WERI-Rb-1 (cell line): ENCODE measurements at regions not wholly inside any gene's neighbourhood (a gene's known extent, or its start where the extent isn't known, plus 50 kb on each side); places are given as distances from the start of the nearest gene placed in this dataset.
"Not testable (repeated sequence)": the region's sequence is repeated elsewhere in the genome, so short reads cannot be mapped to it uniquely, and the experiment has no call there.

Experiments
- DNase-seq: peaks from one replicate; pipeline ENCODE4 v3.0.0-alpha.2; 2020
- H3K27ac ChIP-seq: fragments of 250-450 bp; sonication (Bioruptor Pico); 2 replicates; pipeline ENCODE4 v1.5.1; 2020; ENCODE audit warnings: mild to moderate bottlenecking, moderate library complexity
- H3K27me3 ChIP-seq: fragments of 250-450 bp; sonication (Bioruptor Pico); 2 replicates; pipeline ENCODE4 v1.5.1; 2021; ENCODE audit warnings: mild to moderate bottlenecking, low read depth, moderate library complexity; ENCODE audit not compliant: insufficient read depth, severe bottlenecking
- H3K36me3 ChIP-seq: fragments of 250-450 bp; sonication (Bioruptor Pico); 2 replicates; pipeline ENCODE4 v1.5.1; 2020; ENCODE audit warnings: mild to moderate bottlenecking, moderate library complexity
- H3K4me3 ChIP-seq: 2 replicates; pipeline ENCODE4 v1.5.1; 2011; ENCODE audit warnings: low read depth, mild to moderate bottlenecking, control low read depth, low read length
- H3K9me3 ChIP-seq: fragments of 250-450 bp; sonication (Bioruptor Pico); 2 replicates; pipeline ENCODE4 v1.5.1; 2021; ENCODE audit warnings: mild to moderate bottlenecking, moderate library complexity; ENCODE audit not compliant: severe bottlenecking
- CTCF ChIP-seq: IDR thresholded peaks from 2 replicates; pipeline ENCODE4 v1.5.1; 2011; ENCODE audit warnings: low read depth, mild to moderate bottlenecking, control low read depth, inconsistent platforms, low read length

GRCh38 chr12:116666305-116666673 is 71.6 kb downstream of the SPRING1 start:
- H3K4me3 ChIP-seq, result no peak overlapping the region
- H3K36me3 ChIP-seq, result no peaks in the 10 kb centered on the region
- no peak for DNase-seq
- H3K9me3 ChIP-seq, result no peaks in the 10 kb centered on the region
- TF ChIP-seq CTCF, result no peak
- no peaks in the 10 kb centered on the region for H3K27me3 ChIP-seq
- H3K27ac ChIP-seq, result no peak overlapping the region

GRCh38 chr12:116665666-116666304 is 72.1 kb downstream of the SPRING1 start:
- no peak for TF ChIP-seq CTCF
- Histone ChIP-seq H3K27ac (no peak overlapping the region), H3K4me3 (no peak overlapping the region), H3K9me3 (no peaks in the 10 kb centered on the region), H3K27me3 (no peaks in the 10 kb centered on the region), H3K36me3 (no peaks in the 10 kb centered on the region)
- no peak for DNase-seq

DNA sequence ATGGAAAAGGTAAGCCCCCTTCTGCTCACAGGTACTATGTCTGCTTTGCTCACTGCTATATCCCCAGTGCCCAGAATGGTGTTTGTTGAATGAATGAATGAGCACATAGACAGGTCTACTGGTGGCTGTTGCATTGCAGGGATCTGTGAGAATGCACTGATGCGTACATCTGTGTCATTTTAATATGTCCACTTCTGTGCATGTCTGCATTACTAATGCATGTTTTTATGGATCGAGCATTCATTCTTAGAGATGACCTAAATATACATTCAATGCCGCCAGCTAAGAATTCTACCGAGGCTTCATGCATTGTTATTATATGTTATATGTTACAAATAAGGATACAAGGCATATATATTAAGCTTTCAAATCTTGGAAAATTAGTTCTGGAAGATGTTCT is 73.8 kb downstream of the SPRING1 start:
- TF ChIP-seq CTCF, result no peak
- no peaks in the 10 kb centered on the region for H3K36me3 ChIP-seq
- H3K27ac ChIP-seq, result no peak overlapping the region
- H3K27me3 ChIP-seq, result no peaks in the 10 kb centered on the region
- no peak for DNase-seq
- H3K4me3 ChIP-seq, result no peak overlapping the region
- no peaks in the 10 kb centered on the region for H3K9me3 ChIP-seq

DNA sequence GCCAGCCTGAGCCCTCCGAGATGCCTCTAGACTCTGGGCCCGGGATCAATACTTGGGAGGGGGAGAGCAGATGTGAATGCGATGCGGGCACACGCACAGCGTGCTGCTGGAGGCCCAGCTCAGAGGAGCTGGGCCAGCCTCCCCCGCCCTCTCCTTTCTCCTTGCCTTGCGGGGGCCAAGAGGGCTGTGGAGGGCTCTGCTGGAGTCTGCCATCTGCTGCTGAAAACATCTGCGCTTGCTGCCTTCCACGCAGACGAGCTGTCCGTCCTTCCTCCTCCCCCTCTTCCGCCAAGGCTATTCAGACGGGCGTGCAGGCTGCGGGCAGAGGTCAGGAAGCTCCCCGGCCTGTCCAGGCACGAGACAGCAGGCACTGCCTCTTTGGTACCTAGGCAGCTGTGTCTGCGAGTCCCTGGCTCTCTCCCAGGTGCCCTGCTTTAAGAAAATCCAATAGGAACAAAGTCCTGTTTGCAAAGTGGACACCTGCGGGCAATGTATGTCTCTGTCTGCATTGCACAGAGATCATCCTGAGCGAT is 75.2 kb downstream of the SPRING1 start:
- Histone ChIP-seq H3K27ac (peak overlapping the region; percentile 39), H3K9me3 (no peaks in the 10 kb centered on the region), H3K36me3 (no peaks in the 10 kb centered on the region), H3K4me3 (peak overlapping the region; percentile 7; the same call in 1 of the 2 replicates), H3K27me3 (no peaks in the 10 kb centered on the region)
- 0 out of 2 replicates have a peak, but pooled peaks have one; percentile 4 for TF ChIP-seq CTCF
- DNase-seq, result peak; percentile 78

DNA sequence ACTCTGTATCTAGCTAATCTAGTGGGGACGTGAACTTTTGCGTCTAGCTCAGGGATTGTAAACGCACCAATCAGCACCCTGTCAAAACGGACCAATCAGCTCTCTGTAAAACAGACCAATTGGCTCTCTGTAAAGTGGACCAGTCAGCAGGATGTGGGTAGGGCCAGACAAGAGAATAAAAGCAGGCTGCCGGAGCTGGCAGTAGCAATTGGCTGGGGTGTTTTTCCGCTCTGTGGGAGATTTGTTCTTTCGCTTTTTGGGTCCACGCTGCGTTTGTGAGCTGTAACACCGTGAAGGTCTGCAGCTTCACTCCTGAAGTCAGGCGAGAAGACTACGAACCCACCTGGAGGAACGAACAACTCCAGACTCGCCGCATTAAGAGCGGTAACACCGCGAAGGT is 76.5 kb downstream of the SPRING1 start:
- Histone ChIP-seq H3K9me3 (no peaks in the 10 kb centered on the region), H3K27me3 (no peaks in the 10 kb centered on the region), H3K36me3 (no peaks in the 10 kb centered on the region), H3K27ac (no peak overlapping the region), H3K4me3 (no peak overlapping the region)
- TF ChIP-seq CTCF, result no peak
- DNase-seq, result no peak

DNA sequence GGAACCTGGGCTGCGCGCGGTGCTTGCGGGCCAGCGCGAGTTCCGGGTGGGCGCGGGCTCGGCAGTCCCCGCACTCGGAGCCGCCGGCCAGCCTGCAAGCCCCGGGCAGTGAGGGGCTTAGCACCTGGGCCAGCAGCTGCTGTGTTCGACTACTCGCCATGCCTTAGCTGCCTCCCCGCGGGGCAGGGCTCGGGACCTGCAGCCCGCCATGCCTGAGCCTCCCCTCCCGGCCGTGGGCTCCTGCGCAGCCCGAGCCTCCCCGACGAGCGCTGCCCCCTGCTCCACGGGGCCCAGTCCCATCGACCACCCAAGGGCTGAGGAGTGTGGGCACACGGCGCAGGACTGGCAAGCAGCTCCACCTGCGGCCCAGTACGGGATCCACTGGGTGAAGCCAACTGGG is 77.1 kb downstream of the SPRING1 start:
- H3K27me3 ChIP-seq, H3K36me3 ChIP-seq, DNase-seq, H3K9me3 ChIP-seq, H3K27ac ChIP-seq, H3K4me3 ChIP-seq: not testable (repeated sequence)
